Osteoblast (primary cell): ENCODE measurements at regions not wholly inside any gene's neighbourhood (a gene's known extent, or its start where the extent isn't known, plus 50 kb on each side); places are given as distances from the start of the nearest gene placed in this dataset. TPM values are rescaled to one million over a fixed set of nuclear protein-coding genes. Genes with fewer than 3 reads are reported as not detected.

ENCODE experiments used
- DNase-seq: peaks from one replicate; pipeline ENCODE4 v3.0.0; 2011; ENCODE audit warnings: low spot score, mixed read lengths; ENCODE audit not compliant: insufficient read length; ENCODE audit errors: missing footprints
- H2AFZ ChIP-seq: 2 replicates; pipeline ENCODE4 v1.6.0; 2011; ENCODE audit warnings: mild to moderate bottlenecking, low read length
- H3K27ac ChIP-seq: 2 replicates; pipeline ENCODE4 v1.5.1; 2011; ENCODE audit warnings: mild to moderate bottlenecking, low read depth, low read length, moderate library complexity
- H3K27me3 ChIP-seq: 2 replicates; pipeline ENCODE4 v1.6.0; 2012; ENCODE audit warnings: mild to moderate bottlenecking, control low read depth, inconsistent platforms, low read length, moderate library complexity; ENCODE audit not compliant: insufficient read depth
- H3K36me3 ChIP-seq: 2 replicates; pipeline ENCODE4 v1.5.1; 2011; ENCODE audit warnings: mild to moderate bottlenecking, low read length, control low read depth, moderate library complexity; ENCODE audit not compliant: insufficient read depth
- H3K4me1 ChIP-seq: 2 replicates; pipeline ENCODE4 v1.5.1; 2011; ENCODE audit warnings: mild to moderate bottlenecking, low read length, control low read depth, moderate library complexity; ENCODE audit not compliant: insufficient read depth
- H3K4me2 ChIP-seq: 2 replicates; pipeline ENCODE4 v1.6.0; 2011; ENCODE audit warnings: mild to moderate bottlenecking, low read length; ENCODE audit not compliant: insufficient read depth
- H3K4me3 ChIP-seq: fragments of 200-600 bp; sonication (generic); 3 replicates; pipeline ENCODE4 v1.5.1; 2012; ENCODE audit warnings: mild to moderate bottlenecking, low read length, inconsistent platforms; ENCODE audit not compliant: insufficient read depth
- H3K79me2 ChIP-seq: 2 replicates; pipeline ENCODE4 v1.6.0; 2012; ENCODE audit warnings: mild to moderate bottlenecking, low read length, control low read depth, inconsistent platforms; ENCODE audit not compliant: insufficient read depth
- H3K9me3 ChIP-seq: 2 replicates; pipeline ENCODE4 v1.5.1; 2011; ENCODE audit warnings: low read depth, low read length, control low read depth
- H4K20me1 ChIP-seq: 2 replicates; pipeline ENCODE4 v1.6.0; 2012; ENCODE audit warnings: mild to moderate bottlenecking, low read length, control low read depth; ENCODE audit not compliant: insufficient read depth
- small RNA-seq: library from RNA; depleted of rRNA; stranded (forward); fragments of <200 nt; gene quantifications from one replicate; pipeline ENCODE3, GENCODE V24; 2012
- TF ChIP-seq, protein P1 (sequence below): IDR thresholded peaks from 2 replicates; pipeline ENCODE4 v1.5.1; 2011; ENCODE audit warnings: mild to moderate bottlenecking, low read depth, low read length, moderate library complexity; ENCODE audit errors: extremely low read depth

DNA sequence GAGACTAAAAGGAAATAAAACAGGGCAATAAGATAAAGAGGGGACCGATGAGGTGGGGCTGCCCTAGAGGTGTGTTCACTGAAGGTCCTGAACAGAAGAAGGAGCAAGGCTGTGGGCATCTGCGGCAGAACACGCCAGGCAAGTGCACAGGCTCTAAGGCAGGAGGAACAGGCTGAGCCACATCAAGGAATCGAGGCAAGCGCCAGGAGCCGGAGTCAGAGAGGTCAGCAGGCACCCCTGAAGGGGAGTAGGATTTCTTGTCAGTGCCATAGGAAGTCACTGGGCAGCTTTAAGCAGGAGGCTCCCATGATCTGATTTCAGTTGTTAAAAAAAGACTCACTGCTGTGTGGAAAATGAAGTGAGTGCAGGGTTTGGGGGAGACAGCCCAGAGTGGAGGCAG lies 186.5 kb downstream of the KATNIP start:
- no peak overlapping the region for H3K4me2 ChIP-seq
- TF ChIP-seq, protein P1, sequence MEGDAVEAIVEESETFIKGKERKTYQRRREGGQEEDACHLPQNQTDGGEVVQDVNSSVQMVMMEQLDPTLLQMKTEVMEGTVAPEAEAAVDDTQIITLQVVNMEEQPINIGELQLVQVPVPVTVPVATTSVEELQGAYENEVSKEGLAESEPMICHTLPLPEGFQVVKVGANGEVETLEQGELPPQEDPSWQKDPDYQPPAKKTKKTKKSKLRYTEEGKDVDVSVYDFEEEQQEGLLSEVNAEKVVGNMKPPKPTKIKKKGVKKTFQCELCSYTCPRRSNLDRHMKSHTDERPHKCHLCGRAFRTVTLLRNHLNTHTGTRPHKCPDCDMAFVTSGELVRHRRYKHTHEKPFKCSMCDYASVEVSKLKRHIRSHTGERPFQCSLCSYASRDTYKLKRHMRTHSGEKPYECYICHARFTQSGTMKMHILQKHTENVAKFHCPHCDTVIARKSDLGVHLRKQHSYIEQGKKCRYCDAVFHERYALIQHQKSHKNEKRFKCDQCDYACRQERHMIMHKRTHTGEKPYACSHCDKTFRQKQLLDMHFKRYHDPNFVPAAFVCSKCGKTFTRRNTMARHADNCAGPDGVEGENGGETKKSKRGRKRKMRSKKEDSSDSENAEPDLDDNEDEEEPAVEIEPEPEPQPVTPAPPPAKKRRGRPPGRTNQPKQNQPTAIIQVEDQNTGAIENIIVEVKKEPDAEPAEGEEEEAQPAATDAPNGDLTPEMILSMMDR: no peak
- no peak for DNase-seq
- no peaks in the 10 kb centered on the region for H3K79me2 ChIP-seq
- H2AFZ ChIP-seq: no peak overlapping the region
- H3K27ac ChIP-seq: no peak overlapping the region
- H3K4me1 ChIP-seq: no peaks in the 10 kb centered on the region
- H3K36me3 ChIP-seq: peaks cover 5% of the 10 kb centered on the region
- H3K27me3 ChIP-seq: no peaks in the 10 kb centered on the region
- H3K4me3 ChIP-seq: no peak overlapping the region
- no peaks in the 10 kb centered on the region for H4K20me1 ChIP-seq
- H3K9me3 ChIP-seq: no peaks in the 10 kb centered on the region

- H3K36me3 ChIP-seq: peaks cover 5% of the 10 kb centered on the region
- H3K27ac ChIP-seq: no peak overlapping the region
- H4K20me1 ChIP-seq: no peaks in the 10 kb centered on the region
- no peak for DNase-seq
- no peaks in the 10 kb centered on the region for H3K4me1 ChIP-seq
- no peak overlapping the region for H3K4me2 ChIP-seq
- no peaks in the 10 kb centered on the region for H3K27me3 ChIP-seq
- TF ChIP-seq, protein P1: no peak
- H3K9me3 ChIP-seq: no peaks in the 10 kb centered on the region
- H2AFZ ChIP-seq: no peak overlapping the region
- no peak overlapping the region for H3K4me3 ChIP-seq
- H3K79me2 ChIP-seq: no peaks in the 10 kb centered on the region
These were observed 187.6 kb downstream of the KATNIP start for GRCh38 chr16:27737513-27737912.

Small RNAs in the stretch of these regions (small RNA-seq; reads per million reads assigned to genes)
- gene RF00019: not detected
